HG02938 (cell line): ENCODE measurements at regions not wholly inside any gene's neighbourhood (a gene's known extent, or its start where the extent isn't known, plus 50 kb on each side); places are given as distances from the start of the nearest gene placed in this dataset.
"Not testable (repeated sequence)": the region's sequence is repeated elsewhere in the genome, so short reads cannot be mapped to it uniquely, and the experiment has no call there.

Source experiments
- ATAC-seq: cut with Tn5 transposase; IDR thresholded peaks from one replicate; pipeline ENCODE4 v1.9.1; 2021; ENCODE audit warnings: mild to moderate bottlenecking, moderate library complexity; ENCODE audit not compliant: unreplicated experiment

DNA sequence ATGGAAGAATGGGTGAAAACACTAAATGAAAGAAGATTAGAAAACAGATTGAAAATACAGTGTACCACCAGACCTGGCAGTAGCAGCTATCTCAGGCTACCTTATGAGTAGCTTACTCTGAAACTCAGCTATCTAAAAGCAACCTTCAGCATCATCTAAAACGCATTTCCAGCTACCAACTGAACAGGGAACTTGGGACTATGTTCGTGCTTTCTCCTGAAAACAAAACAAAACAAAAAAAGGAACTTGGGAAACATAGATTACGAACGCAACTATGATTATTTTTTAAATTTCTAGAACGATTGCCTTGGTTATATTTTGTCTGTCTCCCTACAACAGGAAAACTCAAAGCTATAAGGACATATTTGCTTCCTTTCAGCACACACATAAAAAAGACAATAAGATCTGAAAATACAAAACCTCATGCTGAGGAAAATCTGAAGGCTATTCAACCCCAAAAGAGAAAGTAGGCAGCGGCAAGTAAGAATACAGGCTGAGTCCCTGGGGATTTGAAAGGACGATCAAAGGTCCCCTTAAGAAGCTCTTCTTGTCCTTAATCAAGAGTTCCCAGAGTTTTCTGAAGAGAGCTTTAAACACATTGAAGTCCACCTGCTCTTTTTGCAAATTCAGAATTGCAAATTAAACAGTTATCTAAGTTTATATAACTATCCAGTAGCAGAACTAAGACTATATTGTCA is 53.4 kb downstream of the OR2K2 start:
- ATAC-seq, result no peak

DNA sequence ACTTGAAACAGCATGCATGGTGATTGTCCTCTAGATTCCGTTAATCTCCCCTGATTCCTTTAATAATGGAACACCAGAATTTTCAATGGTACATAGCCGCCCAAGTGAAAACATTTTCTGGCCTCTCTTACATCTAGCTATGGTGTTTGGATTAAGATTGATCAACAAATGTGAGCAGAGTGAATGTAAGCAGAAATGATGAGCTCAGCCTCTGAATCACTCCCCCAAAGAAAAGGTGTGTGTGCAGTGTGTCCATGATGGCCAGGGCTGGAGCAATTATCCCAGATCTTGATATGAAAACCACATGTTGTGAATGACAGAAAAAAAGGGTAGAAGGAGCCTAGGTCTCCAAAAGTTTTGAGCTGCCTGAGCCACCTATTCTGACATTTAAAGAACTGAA is 55.3 kb downstream of the OR2K2 start:
- ATAC-seq, result no peak

DNA sequence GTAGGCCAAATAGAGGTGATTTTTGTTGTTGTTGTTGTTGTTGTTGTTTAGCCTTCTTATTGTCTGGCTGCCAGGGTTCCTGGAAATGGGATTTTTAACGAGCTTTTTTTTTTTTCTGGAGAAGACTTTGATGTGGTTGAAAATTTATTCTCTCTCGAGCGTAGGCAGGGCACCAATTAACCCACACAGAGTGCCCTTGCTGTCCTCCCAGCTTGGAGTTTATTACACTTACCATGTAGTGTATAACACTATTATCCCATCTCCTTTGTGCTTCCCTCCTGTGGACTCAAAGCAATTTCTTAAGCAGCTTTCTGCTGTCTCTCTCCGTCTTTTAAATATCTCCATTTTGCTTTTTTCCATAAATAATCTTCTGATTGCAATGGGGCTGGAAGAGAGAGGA is 57.4 kb downstream of the OR2K2 start:
- ATAC-seq, result no peak

DNA sequence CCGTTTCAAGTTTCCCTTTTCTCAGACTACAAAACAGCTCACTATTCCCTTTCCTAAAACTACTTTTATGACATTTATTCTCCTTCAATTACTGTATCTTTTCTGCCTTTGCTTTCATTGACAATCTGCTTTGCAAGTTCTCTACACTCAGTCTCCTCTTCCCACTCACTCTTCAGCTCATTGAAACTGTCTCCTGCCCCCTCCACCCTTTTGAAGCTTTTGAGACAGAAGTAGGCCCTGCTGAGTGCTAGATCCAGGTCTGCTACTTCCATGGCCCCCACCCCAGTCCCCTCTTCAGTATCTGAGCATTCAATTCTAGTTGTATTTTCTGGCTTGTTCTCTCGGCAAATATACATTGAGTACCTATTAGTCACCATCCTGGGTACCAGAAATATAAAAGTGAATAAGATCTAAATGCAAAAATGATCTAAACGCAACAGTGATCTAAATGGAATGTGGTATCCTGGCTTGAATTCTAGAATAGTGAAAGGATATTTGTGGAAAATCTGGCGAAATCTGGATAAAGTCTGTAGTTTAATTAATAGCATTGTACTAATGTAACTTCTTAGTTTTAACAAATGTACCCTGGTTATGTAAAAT is 58.4 kb downstream of the OR2K2 start:
- ATAC-seq, result no peak

DNA sequence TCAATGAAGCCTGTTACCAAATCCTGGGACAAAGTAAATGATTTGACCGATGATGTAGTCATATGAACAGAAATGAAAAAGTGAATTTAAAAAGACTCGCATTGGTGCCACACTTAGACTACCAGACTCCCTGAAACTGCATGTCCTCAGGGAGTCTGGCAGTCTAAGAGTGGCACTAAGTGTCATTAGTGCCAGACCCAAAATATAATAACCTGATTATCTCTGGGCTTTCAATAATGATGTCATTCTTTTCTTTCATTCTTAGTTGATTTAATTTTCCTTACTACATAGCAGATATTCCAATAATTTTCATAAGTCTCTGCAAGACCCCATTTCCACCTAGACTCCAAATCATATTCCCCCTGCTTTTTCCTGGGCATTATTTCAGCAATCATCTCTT is 59.0 kb downstream of the OR2K2 start:
- ATAC-seq, result no peak

DNA sequence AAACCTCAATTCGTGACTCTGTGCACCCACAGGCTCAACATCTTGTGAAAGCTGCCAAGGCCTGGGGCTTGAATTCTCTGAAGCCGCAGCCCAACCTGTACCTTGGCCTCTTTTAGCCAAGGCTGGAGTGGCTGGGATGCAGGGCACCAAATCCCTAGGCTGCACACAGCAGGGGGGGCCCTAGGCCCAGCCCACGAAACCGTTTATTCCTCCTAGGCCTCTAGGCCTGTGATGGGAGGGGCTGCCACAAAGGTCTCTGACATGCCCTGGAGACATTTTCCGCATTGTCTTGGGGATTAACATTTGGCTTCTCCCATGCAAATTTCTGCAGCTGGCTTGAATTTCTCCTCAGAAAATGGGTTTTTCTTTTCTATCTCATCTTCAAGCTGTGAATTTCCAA is 64.0 kb downstream of the OR2K2 start:
- ATAC-seq, result not testable (repeated sequence)

DNA sequence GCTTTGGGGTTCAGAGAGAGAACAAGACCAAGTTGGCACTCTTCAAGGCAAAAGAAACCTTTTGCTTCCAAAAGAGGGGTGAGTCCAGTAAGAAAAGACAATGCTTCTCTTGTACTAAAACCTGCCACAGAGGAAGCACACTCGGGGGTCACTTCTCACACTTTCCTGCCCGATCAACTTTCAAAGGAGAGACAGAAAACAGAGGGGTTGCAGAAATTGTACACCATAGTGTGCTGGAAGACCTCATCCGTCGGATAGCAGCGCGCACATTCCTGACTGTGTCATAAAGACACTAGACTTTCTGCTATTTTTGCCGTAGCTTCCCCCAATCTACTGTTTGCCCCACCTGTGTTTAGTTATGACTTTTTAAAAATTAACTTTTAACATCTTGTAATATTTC is 66.9 kb downstream of the OR2K2 start:
- ATAC-seq, result no peak

DNA sequence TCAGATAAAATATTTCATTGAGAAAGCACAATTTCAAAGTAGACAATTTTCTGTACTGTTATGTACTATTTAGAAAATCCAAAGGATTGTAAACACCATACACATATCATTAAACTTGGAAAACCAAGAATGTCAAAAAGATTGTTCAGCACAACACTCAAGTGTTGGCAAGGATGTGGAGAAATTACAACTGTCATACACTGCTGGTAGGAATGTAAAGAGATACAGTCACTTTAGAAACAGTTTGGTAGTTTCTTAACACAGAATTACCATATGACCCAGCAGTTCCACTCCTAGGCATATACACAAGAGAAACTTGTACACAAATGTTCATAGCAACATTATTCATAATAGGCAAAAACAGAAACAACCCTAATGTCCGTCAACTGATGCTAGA is 71.2 kb downstream of the OR2K2 start:
- no peak for ATAC-seq

DNA sequence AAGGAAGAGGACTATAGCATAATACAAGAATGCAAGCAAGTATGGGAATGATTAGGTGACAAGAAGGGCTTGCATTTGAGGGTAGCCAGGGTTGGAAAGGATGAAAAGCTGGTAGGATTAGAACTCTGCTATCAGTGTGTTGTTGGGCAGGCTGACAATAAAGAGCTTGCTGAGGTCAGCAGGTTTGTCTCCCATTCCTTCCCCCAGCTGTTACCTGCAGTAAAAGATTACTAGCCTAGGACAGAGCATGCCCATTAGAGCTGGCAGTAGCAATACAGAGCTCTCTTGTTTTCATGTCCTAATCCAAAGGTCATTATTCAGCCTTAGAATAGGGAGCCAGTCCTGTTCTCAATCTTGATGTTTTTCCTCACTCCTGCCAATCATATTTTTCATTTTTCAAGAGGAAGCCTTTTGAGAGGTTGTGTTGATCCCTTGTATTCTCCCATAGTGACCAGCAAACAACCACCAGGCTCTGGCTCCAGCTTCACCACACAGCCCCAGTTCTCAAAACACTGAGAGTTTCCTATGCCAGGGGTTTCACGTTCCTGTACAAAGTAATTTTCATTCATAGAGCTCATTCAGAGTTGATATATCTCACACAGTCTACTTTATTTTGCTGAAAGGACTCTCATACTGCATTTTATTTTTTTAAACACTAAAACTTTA is 71.7 kb downstream of the OR2K2 start:
- no peak for ATAC-seq

DNA sequence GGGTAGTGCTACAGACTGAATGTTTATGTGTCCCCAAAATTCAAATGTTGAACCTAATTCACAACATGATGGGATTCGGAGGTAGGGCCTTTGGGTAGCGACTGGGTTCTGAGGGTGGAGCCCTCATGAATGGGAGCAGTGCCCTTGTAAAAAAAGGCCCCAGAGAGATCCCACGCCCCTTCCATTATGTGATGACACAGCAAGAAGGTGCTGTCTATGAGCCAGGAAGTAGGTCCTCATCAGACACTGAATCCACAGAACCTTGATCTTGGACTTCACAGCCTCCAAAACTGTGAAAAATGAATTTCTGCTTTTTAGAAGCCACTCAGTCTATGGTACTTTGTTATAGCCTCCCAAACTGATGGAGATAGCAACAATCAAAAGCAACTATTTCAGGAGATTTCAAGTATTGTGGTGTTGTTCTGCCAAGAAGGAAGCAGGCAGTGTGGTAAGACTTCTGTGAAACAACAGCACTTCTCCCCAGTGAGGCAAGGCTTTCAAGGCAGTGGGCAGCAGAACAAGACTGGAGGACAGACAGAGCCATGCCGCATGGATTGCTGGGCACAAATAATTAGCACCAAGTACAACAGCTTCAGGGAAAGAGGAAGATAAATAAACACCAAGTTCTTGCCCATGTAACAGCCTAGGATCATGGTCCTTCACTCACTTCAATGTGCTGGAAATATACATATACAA is 76.1 kb downstream of the OR2K2 start:
- no peak for ATAC-seq

DNA sequence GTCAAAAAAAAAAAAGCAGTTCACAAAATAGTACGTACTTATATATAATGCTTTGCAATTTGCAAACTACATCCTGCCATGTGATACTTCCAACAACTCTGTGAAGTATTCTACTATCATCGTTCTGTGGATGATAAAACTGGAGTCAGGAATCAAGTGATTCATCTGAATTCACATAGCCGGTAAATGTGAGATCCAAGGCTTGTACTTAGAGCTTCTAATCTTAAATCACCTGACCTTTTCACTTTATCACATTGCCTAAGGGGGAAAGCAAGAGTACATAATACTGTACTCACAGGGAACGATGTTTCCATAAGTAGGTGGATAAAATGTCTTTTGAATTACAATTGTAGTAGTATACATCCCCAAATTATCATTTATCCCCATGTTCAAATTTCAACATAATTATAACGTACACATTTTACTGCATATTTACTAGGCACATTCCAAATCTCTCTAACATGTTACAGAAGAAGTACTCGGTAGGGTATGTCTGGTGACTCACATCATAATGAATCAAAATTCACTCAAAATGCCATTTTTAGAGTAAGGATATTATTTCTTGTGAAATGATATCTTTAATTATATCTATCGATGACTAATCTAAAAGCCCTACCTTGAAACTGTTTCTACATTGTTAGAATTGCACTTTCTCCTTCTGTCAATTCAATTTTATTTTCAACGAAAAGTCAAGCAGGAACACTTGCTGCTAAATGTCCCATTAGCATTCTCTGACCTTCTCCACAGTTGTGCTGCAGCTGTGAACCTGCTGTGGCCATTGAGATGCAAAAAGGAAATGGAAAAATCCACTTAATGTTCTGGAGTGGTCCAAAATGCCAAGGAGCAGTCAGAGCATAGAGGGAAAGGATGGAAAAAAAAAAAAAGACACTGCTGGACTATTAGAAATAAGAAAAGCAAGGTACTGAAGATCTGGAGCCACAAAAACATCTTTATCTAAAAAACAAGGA is 78.9 kb downstream of the OR2K2 start:
- ATAC-seq, result no peak

DNA sequence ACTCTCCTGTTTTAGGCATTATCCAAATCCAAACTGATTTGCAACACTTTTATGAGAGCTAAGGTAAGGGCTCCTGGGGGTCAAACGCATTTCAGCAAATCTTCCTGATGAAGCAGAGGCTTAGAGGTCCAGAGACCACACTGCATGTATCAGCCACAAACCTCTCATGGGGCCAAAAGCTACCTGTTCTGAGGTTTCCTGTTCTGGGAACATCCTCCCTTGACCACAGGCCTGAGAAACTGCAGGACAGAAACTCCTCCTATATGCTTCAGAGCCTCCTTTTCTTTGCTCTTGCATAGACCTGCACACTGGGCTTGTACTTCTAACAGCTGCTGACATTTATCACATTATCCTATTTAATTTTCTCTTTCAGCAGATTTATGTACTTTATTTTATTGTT is 92.6 kb downstream of the OR2K2 start:
- ATAC-seq, result no peak

DNA sequence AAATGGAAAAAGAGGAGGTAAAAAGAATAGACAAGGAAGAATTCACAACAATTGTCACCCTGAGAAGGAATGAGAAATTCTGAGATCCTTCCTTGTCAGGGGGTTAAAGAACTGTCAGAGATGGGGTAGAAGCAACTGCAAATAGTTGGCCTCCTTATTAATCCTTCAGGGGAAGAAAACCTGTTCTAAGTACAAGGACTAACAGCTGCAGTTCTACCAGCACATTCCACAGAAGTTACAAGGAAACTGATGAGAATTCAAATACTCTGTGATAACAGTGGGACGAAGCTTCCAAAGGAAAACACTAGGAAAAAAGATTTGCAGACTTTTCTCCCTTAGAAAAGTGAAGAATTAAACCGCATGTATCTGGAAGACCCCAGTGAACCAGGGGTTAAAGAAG is 93.7 kb downstream of the OR2K2 start:
- no peak for ATAC-seq

DNA sequence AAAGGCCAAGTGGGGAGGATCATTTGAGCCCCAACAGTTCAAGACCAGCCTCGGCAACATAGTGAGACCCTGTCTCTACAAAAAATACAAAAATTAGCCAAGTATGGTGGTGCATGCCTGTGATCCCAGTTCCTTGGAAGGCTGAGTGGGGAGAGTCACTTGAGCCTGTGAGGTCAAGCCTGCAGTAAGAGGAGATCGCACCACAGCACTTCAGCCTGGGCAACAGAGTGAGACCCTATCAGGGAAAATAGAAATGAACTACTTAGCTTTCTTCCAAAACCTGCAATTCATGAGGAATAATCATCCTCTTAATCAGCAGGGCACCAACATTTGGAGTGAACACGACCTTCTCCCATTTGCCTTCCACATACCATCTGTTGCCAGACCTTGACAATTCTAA is 96.1 kb downstream of the OR2K2 start:
- no peak for ATAC-seq

DNA sequence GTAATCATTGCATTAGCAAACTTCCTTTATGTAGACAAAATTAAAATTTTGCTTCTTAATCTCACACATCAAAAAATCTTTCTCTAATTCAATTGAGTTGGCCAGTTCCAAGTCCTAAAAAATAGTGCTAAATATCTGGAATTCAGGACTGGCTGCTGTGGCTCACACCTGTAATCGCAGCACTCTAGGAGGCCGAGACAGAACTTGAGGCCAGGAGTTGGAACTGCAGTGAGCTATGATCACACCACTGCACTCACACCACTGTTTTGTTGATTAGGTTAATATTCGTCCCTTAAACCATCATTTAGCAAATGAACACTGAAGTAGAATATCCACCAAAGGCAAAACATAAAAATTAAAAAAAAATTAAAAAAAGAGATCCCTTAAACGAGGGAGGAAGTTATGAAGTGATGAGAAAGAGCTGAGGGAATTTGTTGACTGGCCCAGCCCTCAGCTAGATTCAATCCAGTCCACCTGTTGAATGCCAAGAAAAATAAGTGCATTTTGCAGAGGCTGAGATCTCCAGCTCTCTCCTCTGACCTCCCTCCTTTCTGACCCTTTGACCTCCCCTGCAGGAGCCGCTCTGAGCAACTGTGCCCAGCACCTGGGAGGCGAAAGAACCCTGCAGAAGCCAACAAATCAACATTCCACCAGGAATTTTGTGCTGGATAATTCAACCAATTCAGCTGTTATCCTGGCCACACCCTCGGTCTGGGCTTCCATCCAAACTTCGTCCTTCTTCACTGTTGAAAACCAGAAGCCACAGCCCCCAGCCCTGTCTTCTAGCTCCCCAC is 96.8 kb downstream of the OR2K2 start:
- no peak for ATAC-seq

DNA sequence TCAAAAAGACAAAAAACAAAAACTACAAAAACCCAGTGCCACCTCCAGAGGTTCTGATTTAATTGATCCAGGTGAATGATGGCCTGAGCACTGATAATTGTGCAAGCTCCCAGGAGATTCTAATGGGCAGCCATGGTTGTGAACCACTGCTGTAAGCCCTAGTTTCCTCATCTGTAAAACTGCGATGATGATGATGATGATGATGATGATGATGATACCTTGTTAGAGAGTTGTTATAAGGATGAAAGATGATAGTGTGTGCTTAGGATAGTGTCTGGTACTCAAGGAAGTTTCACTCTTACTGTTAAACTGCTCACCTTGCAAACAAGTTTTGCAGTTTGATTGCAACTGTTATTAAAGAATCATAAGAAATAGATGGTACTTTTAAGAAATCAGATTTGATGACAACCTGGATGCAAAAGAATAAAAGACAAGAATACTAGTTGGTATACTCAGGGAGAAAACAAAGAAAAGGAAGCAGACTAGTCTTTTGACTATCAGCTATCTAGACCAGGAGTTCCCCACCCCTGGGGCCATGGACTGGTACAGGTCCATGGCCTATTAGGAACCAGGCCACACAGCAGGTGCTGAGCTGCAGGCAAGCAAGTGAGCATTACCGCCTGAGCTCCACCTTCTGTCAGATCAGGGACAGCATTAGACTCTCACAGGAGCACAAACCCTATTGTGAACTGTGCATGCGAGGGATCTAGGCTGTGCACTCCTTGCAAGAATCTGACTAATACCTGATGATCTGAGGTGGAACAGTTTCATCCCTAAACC is 98.0 kb downstream of the OR2K2 start:
- no peak for ATAC-seq

DNA sequence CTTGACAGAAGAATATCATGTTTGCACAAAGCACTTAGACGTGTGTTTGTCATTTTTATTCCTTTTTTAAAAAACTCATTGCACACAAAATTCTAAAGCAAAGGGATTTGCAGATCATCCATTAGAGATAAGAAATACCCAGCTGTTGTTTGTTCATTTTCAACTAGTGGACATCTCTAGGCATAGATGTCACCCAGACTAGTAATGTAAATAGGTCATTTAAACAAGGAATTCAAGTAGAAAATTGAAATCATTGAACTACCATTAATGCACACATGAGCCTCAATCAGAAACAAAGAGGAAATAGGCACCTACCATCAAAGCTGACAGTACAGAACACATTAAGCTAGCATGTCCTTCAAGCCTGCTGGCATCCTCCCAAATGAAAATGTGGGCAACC is 107.3 kb downstream of the OR2K2 start:
- ATAC-seq, result no peak

DNA sequence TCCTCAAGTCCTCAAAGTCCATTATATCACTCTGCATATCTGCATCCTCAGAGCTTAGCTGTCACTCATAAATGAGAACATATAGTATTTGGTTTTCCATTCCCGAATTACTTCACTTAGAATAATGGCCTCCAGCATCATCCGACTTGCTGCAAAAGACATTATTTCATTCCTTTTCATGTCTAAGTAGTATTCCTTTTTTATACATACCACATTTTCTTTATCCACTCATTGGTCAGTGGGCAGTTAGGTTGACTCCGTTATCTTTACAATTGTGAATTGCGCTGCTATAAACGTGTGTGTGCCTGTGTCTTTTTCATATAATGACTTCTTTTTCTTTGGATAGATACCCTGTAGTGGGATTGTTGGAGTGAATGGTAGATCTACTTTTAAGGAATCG is 117.2 kb downstream of the OR2K2 start:
- ATAC-seq, result no peak

DNA sequence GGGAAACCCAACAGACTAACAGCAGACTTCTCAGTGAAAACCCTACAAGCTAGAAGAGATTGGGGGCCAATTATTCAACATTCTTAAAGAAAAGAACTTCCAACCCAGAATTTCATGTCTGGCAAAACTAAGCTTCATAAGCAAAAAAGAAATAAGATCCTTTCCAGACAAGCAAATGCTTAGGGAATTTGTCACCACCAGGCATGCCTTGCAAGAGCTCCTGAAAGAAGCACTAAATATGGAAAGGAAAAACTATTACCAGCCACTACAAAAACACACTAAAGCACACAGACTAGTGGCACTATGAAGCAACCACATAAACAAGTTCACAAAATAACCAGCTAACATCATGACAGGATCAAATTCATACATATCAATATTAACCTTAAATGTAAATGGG is 131.1 kb downstream of the OR2K2 start:
- ATAC-seq, result no peak
